GM19035 (cell line): ENCODE measurements at regions not wholly inside any gene's neighbourhood (a gene's known extent, or its start where the extent isn't known, plus 50 kb on each side); places are given as distances from the start of the nearest gene placed in this dataset.

ENCODE experiments used
- ATAC-seq: cut with Tn5 transposase; IDR thresholded peaks from one replicate; pipeline ENCODE4 v1.9.1; 2021; ENCODE audit not compliant: unreplicated experiment

DNA sequence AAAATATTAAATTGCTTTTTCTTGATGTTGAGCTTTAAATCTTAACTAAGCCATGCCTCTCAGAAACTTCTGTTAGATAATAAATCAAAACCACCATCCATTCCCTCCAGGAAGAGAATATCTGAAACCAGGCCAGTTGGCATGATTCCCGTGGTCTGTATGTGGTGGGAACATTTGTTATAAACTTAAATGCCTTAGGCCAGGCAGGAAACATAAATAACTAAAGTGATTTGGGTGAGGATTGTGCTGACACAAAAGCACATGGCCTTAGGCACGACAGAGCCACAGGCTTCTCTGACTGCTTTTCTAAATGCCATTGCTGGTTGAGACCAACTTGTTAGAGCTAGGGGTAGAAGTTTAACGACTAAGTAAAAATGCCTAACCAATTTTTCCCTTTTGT lies 255.9 kb downstream of the GABRG2 start:
- ATAC-seq, result no peak

DNA sequence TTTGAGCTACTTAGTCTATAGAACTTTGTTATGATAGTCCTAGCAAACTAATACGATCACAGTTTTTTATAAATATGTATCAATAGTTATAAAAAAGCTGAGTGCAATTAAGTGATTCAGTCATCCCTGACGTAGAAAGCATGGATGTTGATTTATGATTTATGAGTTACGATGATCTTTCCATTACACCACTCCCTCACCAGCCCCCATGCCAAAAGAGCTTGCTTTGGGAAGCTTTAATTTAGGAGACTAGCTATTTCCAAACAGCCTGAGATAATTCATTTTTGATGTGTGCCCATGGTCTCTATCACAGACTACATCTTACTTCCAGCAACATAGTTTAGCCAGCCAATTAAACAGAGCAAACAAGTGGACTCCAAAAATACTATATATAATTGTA lies 256.8 kb downstream of the GABRG2 start:
- ATAC-seq, result no peak

DNA sequence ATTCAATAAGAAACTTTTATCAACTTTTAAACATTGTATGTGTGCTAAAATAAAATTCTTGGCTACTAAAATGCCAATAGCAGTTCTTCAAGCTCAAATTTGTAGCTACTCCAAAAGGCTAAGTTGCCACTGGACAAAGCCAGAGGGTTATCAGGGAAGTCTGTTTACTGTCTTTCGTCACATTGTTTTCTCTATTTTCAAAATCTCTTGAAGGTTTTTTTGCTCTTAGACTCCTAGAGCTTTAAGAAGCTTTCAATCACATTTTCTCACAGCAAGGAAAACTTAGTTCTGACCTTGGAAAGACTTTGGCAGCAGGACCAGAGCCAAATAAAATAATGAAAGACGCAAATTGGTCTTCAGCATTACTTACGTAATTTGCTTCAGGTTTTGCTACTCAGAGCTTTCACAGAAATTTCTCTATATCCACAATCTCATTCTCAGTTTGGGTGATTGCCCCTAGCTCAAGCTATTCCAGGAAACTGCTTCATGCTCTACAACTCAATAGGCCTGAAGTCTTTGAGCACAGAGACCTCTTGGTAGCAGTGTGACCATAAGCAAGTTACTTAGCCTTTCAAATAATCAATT lies 257.7 kb downstream of the GABRG2 start:
- no peak for ATAC-seq

DNA sequence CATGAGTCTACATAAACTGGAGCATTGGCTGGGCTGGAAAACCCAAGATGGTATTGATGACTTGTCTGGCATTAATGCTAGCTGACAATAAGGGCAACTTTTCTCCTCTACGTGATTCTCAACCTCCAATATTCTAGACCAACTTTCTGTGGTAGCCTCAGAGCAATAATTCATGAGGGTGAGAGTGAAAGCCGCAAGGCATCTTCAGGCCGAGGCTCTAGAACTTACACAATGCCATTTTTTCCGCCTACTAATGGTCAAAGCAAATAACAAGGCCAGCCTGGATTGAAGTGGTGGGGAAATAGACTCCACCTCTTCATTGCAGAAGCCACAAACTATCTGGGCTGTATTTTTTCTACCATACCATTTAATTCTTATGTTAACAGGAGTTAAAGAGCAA lies 267.4 kb downstream of the GABRG2 start:
- ATAC-seq, result no peak

DNA sequence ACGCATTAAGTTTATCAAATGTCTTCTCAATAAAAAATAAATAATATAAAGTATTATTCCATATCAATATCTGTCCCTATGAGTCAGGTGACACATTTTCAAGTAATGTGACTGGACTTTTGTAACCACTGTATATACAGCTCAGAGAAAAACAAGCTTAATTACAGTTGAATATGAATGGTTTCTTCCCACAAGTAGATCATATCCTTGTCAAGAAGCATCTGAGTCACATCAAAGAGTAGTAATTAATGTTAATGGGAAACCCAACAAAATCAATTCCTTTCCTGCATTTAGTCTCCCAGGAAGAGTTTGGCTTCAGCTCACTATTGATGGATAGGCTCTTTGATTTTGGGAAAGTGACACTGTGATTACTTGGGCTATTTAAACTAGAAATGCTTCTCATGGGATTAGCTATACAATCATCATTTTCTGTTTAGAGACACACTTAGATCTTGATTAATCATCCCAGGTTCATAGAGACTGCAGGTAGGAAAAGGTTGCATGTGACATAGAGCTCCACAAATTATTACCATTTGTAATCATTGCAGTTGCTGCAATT lies 292.9 kb downstream of the GABRG2 start:
- ATAC-seq, result no peak

DNA sequence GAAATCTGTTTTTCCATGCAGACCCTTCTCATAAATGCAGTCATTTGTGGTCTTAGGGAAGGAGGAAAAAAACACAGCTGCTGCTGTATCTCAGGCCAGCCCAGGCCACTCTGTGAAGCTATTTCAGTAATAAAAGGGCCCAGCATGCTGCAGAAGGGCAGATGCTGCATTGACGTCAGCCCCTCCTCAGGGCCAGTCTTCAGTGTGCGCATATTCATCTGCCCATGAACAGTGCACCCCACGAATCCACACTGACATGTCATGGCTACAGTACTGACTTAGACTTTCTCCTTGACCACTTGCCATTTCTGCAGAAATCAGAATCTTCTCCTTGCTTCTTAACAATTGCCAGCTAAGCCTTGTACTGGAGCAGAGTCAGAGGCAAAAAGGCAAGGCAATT lies 304.7 kb downstream of the GABRG2 start:
- ATAC-seq, result no peak

DNA sequence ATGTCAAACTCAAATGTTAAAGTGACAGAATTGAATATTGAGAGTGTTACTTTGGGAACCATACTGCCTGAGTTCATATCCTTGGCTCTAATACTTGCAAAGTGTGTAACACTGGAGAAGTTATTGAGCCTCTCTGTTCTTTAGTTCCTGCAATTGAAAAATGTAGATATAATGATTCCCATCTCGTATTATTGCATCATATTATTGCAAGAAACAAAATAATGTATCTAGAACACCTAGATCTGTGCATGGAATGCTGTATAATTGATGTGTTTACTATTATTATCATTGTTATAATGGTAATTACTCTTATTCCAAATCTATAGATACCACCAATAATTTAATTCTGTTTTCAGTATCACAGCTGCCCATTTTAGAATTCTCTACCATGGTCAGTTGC lies 310.3 kb downstream of the GABRG2 start:
- ATAC-seq, result no peak

DNA sequence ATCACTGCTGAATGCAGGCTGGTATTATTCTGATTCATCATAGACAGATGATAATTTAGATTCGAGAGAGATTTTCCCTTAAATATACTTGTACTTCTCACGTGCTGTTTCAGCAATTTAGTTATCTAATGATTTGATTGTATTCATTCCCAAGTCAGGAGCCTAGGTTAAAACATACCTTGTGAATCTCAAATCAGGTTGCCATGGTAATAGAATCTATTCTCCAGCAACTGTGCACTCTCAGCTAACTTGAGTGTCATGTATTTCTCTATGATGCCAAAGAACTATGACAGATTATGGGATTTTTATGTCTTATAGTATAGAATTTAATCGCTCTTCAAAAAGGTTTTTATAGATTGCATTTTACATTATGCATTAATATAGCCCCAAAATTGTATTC lies 315.3 kb downstream of the GABRG2 start:
- no peak for ATAC-seq

DNA sequence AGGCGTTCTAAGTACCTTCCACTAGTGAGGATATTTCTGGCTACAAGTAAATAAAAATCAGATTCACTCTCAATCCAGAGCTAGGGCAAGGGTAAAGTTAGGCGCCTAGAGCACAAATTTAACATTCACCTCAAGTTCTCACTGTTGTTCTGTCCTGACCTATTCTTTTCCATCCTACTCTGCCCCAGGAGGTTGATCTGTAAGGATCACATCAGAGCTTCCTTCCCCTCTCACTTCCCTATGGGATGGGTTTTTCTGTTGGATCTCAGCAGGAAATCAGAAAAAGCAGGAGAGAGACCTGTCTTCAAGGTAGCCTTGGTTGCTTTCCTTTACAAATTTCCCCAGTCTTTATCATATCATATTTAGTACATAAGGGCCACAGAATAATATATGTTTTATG lies 316.7 kb downstream of the GABRG2 start:
- ATAC-seq, result no peak

DNA sequence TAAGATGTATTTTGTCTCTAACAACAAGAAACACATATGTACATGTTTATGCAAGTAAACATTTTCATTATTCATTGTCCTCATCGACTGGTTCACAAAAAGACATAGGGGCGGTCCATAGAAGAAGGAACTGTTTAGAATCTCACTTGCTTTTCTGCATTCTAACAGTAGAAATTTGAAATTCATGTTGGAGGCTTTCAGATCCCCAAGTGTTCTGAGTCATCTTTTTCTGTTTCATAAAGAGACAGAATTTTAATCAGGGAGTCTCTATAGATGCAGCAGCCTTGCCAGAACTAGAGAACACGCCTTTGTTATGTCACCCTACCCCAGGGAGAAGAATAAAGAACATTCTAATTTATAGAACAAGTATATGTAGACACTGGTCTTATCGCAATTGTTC lies 324.3 kb downstream of the GABRG2 start:
- ATAC-seq, result no peak

DNA sequence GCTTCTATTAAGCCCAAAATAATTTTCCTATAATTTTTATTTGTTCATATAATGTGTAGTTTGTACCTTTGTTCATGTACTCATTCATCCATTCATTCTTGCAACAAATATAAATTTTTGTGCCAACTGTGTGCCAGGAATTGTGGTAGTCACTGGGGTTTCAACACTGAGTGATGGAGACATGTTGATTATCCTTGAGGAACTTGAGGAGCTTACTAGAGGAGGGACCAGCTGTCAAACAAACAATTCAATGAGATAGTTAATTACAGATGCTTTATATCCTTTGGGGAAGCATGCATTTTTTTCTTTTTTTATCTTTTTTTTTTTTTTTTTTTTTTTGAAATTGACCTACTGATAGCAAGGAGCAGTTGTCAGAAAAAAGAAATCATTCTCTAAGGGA lies 324.8 kb downstream of the GABRG2 start:
- ATAC-seq, result no peak

DNA sequence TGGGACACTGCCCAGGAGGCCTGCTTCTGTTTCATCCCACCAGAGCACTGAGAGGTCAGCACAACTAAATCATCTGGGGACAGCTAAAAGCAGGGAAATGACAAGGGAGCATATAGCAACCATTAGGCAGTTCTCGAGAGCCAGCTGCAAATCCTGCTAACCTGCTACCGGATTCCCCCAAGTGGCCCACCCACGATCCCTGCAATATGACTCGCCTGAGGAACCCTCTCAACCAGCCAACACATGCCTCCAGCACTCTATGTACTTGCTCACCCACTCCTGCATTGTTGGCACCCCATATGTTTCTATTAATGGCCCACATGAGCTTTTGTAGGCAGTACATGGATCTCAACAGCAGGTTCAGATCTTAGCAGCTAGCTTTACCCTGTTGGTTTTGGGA lies 326.0 kb downstream of the GABRG2 start:
- no peak for ATAC-seq

DNA sequence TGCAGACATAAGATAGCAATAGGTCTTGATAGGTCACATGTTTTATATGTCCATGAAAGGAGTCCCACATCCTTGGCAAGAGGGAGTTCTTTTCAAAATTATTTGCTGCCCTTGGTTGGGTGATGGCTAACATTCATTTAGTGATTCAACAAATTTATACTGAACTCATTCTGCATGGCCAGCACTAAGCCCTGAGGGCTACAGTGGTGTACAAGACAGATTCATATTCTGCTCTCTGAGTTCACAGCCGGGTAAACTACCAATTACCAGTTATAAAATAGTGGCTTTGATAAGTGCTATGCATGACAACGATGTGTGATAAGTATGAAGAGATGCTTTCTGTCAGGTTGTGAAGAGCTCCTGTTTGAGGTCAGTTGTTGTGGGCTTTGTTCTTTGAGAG lies 340.0 kb downstream of the GABRG2 start:
- no peak for ATAC-seq

DNA sequence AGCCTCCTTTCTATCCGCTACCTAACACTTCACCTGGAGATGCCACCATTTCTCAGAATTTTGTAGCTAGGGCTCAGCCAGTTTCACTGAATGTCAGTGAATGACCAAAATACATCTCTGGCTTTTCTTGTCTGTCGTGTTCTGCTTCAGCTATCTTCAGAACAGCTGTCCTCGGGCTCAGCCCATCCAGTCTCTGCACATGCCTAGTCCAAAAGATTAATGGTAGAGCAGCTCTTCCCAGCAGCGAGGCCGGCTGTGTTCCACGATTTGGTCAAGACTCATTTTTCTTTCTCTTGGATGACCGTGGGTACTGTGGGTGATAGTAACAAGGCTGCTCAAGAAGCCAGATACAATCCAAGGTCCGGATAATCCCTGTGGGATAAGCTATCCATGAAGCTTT lies 342.8 kb downstream of the GABRG2 start:
- ATAC-seq, result no peak

DNA sequence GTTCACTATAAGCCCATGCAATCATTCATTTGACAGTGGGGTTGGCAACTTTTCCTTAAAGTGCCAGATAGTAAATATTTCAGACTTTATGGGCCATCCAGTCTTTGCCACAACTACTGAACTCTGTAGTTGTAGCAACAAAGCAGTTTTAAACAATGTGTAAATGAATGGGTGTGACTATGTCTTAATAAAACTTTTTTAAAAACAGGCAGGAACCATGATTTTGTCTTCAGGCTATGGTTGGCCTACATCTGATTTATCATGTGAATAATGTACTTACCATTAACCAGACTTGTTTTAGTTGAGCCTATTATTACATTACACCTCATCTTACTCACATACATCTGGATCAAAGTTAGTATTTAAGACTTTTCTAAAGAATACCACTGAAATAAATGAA lies 361.6 kb downstream of the GABRG2 start:
- no peak for ATAC-seq

DNA sequence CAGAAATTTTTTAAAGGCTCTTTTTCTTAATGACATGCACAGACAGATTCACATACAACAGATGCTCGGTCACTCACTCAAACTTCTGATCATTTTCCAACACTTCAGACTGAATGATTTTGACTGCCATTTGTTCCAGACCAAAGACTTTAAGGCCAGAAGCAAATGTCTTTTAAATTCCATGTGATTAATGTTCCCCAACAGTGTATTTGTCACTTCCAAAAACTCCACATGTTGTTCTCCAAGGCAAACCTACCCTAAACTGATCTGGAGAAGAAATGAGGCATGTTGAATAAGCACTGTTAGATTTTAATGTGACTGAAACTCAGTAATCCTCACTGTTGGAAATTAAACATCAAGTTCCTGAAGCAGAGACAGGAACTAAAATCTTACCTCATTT lies 366.7 kb downstream of the GABRG2 start:
- ATAC-seq, result no peak

DNA sequence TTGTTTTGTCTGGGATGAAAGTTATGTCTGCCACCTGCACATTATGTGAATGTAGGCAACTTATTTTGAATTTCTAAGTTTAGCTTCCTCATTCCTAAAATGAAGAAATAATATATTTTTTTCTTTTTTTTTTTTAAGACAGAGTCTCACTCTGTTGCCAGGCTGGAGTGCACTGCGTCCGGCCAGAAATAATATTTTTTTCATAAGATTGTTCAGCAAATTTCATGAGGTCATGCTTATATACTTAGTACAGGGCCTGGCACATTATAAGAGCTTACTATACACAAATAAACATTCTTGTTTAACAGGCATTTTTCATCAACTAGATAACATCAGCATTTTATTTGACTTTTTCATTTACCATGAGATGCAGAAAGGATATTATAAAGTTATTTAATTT lies 368.5 kb downstream of the GABRG2 start:
- no peak for ATAC-seq

DNA sequence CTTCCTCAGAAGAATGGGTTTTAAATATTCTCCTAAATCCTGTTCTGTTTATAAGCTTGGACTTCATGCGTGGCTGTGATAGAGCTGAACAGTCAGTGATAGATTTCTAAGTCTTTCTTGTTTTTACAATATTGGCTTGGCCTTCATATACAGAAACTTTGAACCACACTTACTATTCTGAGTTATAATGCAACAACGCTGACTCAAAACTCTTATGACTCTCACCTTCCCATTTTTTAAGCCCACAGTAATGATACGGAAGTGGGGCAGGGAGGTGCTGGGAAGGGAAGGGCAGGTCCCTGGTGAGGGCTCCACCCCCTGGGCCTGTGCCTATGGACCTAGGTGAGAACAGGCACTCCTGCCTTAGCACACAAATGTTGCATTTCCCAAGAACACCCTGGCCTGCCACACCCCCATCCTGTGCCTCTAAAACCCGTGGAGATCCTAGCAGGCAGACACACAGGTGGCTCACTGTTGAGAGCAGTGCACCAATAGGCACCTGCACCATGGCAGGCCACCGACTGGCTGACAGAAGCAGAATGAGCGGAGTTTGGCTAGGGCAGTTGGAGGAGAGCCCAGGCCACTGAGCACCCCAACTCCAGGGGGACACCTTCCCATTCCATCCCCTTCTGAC lies 376.7 kb downstream of the GABRG2 start:
- ATAC-seq, result no peak

DNA sequence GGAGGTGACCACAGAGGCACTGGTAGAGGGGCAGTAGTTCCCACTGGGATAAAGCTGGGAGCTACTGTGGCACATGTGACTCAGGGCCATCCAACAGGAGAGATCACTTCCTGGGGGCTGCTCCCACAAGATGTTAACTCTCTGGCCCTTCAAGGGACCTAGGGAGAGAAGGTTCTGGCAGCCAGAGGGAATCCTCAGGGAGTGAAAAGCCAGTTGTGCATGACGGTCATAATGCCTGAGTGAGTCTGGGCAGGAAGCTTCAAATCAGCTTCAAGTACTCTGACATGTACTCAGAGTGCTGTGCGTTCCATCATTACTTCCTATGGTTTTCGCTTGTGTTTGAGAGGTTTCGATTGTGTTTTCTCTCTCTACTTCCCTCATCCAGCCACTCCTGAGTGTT lies 388.5 kb downstream of the GABRG2 start:
- no peak for ATAC-seq

DNA sequence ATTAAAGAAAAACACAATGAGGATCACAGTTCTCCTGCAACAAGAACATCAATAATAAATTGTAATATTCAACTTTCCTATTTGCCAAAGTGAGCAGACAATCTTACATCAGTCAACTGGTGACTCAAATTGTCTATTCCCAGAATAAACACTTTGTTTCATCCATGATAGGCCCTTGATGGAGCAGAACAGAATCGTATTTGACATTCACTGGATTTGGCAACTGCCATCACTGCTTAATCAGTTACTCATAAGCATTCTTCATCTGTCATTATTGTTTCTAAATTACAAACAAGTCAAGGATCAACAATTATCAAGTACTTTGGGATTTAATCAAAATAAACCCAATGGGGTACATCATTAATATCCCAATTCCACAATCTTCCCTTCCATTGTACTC lies 398.4 kb downstream of the GABRG2 start:
- ATAC-seq, result no peak

DNA sequence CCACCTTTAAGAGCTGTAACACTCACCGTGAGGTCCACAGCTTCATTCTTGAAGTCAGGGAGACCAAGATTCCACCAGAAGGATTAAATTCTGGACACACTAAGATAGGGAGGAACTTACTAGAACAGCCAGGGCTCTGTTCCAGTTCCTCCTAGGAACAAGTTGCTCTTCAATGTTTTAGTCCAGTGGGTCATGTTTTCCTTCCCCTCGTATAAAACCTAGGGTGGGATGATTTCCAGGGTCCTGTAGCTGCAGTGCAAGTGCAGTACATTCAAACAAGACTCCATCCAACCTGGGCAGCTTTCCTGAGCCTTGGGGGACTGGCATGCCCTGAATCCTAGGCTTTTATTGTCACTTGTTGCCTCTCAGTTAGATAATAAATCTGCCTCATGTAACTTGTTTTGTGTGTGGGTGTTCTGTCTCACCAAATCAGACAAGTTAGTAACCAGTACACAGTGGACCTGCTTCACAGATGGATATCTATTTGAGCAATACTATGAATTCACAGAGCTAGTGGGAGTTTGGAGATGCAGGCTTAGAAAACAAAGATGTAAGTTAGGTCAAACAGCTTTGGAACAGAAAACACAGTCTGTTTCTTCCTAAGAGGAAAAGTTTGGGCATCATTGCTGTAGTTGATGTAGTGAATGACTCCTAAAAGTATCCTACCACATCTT lies 405.6 kb downstream of the GABRG2 start:
- no peak for ATAC-seq

DNA sequence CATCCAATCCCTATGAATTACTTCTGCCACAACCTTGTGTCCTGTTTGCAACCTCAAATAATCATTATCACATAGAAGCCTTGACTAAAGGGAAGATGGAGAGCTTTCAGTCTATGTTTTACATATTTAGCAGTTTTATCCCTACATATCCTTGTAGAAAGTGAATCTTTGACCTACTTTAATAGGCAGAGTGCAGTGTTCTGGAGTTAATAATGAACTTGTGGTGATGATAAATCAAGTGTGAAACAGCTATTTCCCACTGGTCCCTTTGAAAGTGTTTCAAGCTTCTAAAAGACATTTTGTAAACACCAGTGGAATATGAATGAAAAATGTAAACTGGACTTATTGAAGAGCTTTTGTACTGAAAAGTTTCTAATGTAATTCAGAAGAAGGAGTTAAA lies 406.7 kb downstream of the GABRG2 start:
- no peak for ATAC-seq

DNA sequence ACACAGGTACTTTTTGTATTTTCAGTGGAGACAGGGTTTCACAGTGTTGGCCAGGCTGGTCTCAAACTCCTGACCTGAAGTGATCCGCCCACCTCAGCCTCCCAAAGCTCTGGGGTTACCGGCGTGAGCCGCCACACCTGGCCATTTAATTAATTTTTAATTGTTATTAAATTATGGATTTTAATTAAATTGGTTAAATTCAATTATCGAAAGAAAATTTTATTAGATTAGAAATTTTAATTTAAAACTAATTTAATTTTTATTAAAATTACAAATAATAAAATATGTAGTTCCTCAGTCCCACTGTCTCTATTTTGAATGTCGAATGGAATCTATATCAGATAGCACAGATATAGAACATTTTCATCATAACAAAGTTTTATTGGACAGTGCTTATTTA lies 416.5 kb downstream of the GABRG2 start:
- ATAC-seq, result no peak
